Upper lobe of left lung (tissue), 4 donors: ENCODE measurements at regions not wholly inside any gene's neighbourhood (a gene's known extent, or its start where the extent isn't known, plus 50 kb on each side); places are given as distances from the start of the nearest gene placed in this dataset.

Source experiments
- CTCF ChIP-seq, 6 experiments: fragments of 450-650 bp in 4 of 6; fragments of 200-600 bp in 2 of 6; sonication (generic) in 2 of 6; IDR thresholded peaks; one replicate each; pipeline ENCODE4 v1.5.1; 2016 to 2019; ENCODE audit warnings: antibody characterized with exemption in 6 of 6
- POLR2A ChIP-seq, 4 donors: fragments of 450-650 bp; IDR thresholded peaks; one replicate each; pipeline ENCODE4 v1.5.1; 2016 to 2017; ENCODE audit warnings: antibody characterized with exemption in 4 of 4, mild to moderate bottlenecking in 2 of 4
- POLR2AphosphoS5 ChIP-seq, 2 donors: sonication (generic); formaldehyde crosslinking; IDR thresholded peaks; one replicate each; pipeline ENCODE4 v1.5.1; 2017; ENCODE audit warnings: antibody characterized with exemption in 2 of 2

GRCh38 chr2:146287281-146287680 is 1557.5 kb upstream of the ACVR2A start:
- TF ChIP-seq POLR2A (IDR thresholded peaks at IDR 0.05) (no peak), CTCF (IDR thresholded peaks at IDR 0.05) (no peak), POLR2AphosphoS5 (IDR thresholded peaks at IDR 0.05) (no peak)
